Panc1 (cell line): ENCODE measurements at regions not wholly inside any gene's neighbourhood (a gene's known extent, or its start where the extent isn't known, plus 50 kb on each side); places are given as distances from the start of the nearest gene placed in this dataset.

ENCODE experiments used
- ATAC-seq: fragments of 200-7000 bp; cut with Tn5 transposase; 2 replicates; pipeline ENCODE4 v1.9.1; 2020; ENCODE audit warnings: mild to moderate bottlenecking, moderate library complexity
- BruUV-seq: library from RNA; stranded (reverse); fragments of 400-500 nt; replicated peaks from 2 replicates; lab custom pipeline; 2021; lab: Mats Ljungman, UMichigan
- CTCF ChIA-PET: fragments of 300-600 bp; sonication (Branson Sonifier 250); formaldehyde crosslinking; loops from one replicate; lab custom pipeline; 2022; ENCODE audit warnings: antibody characterized with exemption; lab: Charles Lee
- POLR2A ChIA-PET: fragments of 300-600 bp; sonication (Branson Sonifier 250); formaldehyde crosslinking; loops from one replicate; lab custom pipeline; 2022; ENCODE audit warnings: antibody characterized with exemption; lab: Charles Lee
- DNase-seq: peaks from one replicate; pipeline ENCODE4 v3.0.0-alpha.2; 2010; ENCODE audit warnings: low read depth, low spot score
- H3K27ac ChIP-seq: 2 replicates; pipeline ENCODE4 v1.5.1; 2011; ENCODE audit warnings: mild to moderate bottlenecking, low read length, inconsistent platforms
- H3K27me3 ChIP-seq: fragments of 200-500 bp; sonication (Bioruptor generic); 2 replicates; pipeline ENCODE4 v1.6.0; 2014; ENCODE audit warnings: low read length, inconsistent platforms; ENCODE audit not compliant: control insufficient read depth, insufficient read depth
- H3K36me3 ChIP-seq: fragments of 200-500 bp; sonication (Bioruptor generic); 2 replicates; pipeline ENCODE4 v1.5.1; 2014; ENCODE audit warnings: inconsistent platforms, mild to moderate bottlenecking, low read length, moderate library complexity; ENCODE audit not compliant: control insufficient read depth, insufficient read depth
- H3K4me1 ChIP-seq: 2 replicates; pipeline ENCODE4 v1.5.1; 2011; ENCODE audit warnings: inconsistent platforms, mild to moderate bottlenecking, low read length, moderate library complexity; ENCODE audit not compliant: control insufficient read depth, insufficient read depth
- H3K4me3 ChIP-seq, 2 experiments: 2 replicates each; pipeline ENCODE4 v1.5.1; 2011 to 2012; ENCODE audit warnings: low read depth in 2 of 2, low read length in 2 of 2, mild to moderate bottlenecking in 2 of 2, inconsistent platforms in 1 of 2, moderate library complexity in 1 of 2
- H3K9me3 ChIP-seq: fragments of 200-500 bp; sonication (Bioruptor generic); 2 replicates; pipeline ENCODE4 v1.5.1; 2014; ENCODE audit warnings: low read depth, mild to moderate bottlenecking, inconsistent platforms, low read length, moderate library complexity; ENCODE audit not compliant: control insufficient read depth, insufficient read depth
- CTCF ChIP-seq: fragments of 450-650 bp; IDR thresholded peaks from 2 replicates; pipeline ENCODE4 v1.5.1; 2017; ENCODE audit warnings: mild to moderate bottlenecking
- POLR2AphosphoS5 ChIP-seq: IDR thresholded peaks from 2 replicates; pipeline ENCODE4 v1.6.1; 2012; ENCODE audit warnings: mild to moderate bottlenecking, low read depth, low read length, moderate library complexity
- SIN3A ChIP-seq: IDR thresholded peaks from 2 replicates; pipeline ENCODE4 v1.6.1; 2012; ENCODE audit warnings: low read depth, mild to moderate bottlenecking, low read length, moderate library complexity, borderline replicate concordance; ENCODE audit not compliant: insufficient read depth
- TCF7L2 ChIP-seq: IDR thresholded peaks from 2 replicates; pipeline ENCODE4 v1.6.1; 2011; ENCODE audit warnings: mild to moderate bottlenecking, low read depth, low read length, inconsistent platforms
- in situ Hi-C: cut with HindIII; loops from 2 replicates; pipeline ENCODE4 v1.10.0; 2016; ENCODE audit warnings: low sequenced_read_pairs, low pct_unique_long_range_greater_than_20kb
- intact Hi-C: fragments of 100-400 bp; cut with micrococcal nuclease; formaldehyde crosslinking; loops from one replicate; pipeline ENCODE4 v1.10.0; 2022; ENCODE audit not compliant: unreplicated experiment
- TF ChIP-seq, protein P1 (sequence below), 2 experiments: IDR thresholded peaks; 2 replicates each; pipeline ENCODE4 v1.6.1; 2011 to 2012; ENCODE audit warnings: low read depth in 2 of 2, control low read depth in 1 of 2, low read length in 1 of 2, mild to moderate bottlenecking in 1 of 2, moderate library complexity in 1 of 2; ENCODE audit not compliant: insufficient read depth in 1 of 2

- BruUV-seq, result no TSS peak
- intact Hi-C loops, result no loop called here
- DNase-seq (no peak), ATAC-seq (no peak)
- H3K4me3 ChIP-seq, result no peak overlapping the region
- no peaks in the 10 kb centered on the region for H3K4me1 ChIP-seq
- POLR2A ChIA-PET, result no interaction called here
- TF ChIP-seq TCF7L2, result no peak
- TF ChIP-seq CTCF, result no peak
- TF ChIP-seq, protein P1, sequence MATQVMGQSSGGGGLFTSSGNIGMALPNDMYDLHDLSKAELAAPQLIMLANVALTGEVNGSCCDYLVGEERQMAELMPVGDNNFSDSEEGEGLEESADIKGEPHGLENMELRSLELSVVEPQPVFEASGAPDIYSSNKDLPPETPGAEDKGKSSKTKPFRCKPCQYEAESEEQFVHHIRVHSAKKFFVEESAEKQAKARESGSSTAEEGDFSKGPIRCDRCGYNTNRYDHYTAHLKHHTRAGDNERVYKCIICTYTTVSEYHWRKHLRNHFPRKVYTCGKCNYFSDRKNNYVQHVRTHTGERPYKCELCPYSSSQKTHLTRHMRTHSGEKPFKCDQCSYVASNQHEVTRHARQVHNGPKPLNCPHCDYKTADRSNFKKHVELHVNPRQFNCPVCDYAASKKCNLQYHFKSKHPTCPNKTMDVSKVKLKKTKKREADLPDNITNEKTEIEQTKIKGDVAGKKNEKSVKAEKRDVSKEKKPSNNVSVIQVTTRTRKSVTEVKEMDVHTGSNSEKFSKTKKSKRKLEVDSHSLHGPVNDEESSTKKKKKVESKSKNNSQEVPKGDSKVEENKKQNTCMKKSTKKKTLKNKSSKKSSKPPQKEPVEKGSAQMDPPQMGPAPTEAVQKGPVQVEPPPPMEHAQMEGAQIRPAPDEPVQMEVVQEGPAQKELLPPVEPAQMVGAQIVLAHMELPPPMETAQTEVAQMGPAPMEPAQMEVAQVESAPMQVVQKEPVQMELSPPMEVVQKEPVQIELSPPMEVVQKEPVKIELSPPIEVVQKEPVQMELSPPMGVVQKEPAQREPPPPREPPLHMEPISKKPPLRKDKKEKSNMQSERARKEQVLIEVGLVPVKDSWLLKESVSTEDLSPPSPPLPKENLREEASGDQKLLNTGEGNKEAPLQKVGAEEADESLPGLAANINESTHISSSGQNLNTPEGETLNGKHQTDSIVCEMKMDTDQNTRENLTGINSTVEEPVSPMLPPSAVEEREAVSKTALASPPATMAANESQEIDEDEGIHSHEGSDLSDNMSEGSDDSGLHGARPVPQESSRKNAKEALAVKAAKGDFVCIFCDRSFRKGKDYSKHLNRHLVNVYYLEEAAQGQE (IDR thresholded peaks at IDR 0.05; ENCODE audit: insufficient read depth in 1 of 2, low read depth in 2 of 2, low read length in 1 of 2), result no peak
- TF ChIP-seq POLR2AphosphoS5, result no peak
- TF ChIP-seq SIN3A, result no peak
- no peaks in the 10 kb centered on the region for H3K9me3 ChIP-seq
- in situ Hi-C loops, result no loop called here
- CTCF ChIA-PET, result no interaction called here
- no peaks in the 10 kb centered on the region for H3K36me3 ChIP-seq
- H3K27ac ChIP-seq, result no peak overlapping the region
- H3K27me3 ChIP-seq, result no peaks in the 10 kb centered on the region
Measured at GRCh38 chr13:59332966-59333365, 830.8 kb downstream of the DIAPH3 start.

GRCh38 chr13:59337070-59337469 lies 826.7 kb downstream of the DIAPH3 start:
- in situ Hi-C loops (no loop called here), intact Hi-C loops (no loop called here)
- no TSS peak for BruUV-seq
- no peak for ATAC-seq
- POLR2A ChIA-PET, result no interaction called here
- DNase-seq, result no peak
- no peak overlapping the region for H3K27ac ChIP-seq
- no peaks in the 10 kb centered on the region for H3K27me3 ChIP-seq
- no peaks in the 10 kb centered on the region for H3K36me3 ChIP-seq
- no peaks in the 10 kb centered on the region for H3K9me3 ChIP-seq
- H3K4me1 ChIP-seq, result no peaks in the 10 kb centered on the region
- CTCF ChIA-PET, result no interaction called here
- H3K4me3 ChIP-seq, result no peak overlapping the region
- no peak for TF ChIP-seq POLR2AphosphoS5

GRCh38 chr13:59340151-59340550 lies 823.6 kb downstream of the DIAPH3 start:
- in situ Hi-C loops, result no loop called here
- DNase-seq (no peak), ATAC-seq (no peak)
- H3K27me3 ChIP-seq, result no peaks in the 10 kb centered on the region
- H3K9me3 ChIP-seq, result no peaks in the 10 kb centered on the region
- H3K36me3 ChIP-seq, result no peaks in the 10 kb centered on the region
- TF ChIP-seq CTCF (no peak), SIN3A (no peak)
- BruUV-seq, result no TSS peak
- H3K27ac ChIP-seq, result no peak overlapping the region
- ChIA-PET CTCF (no interaction called here), POLR2A (no interaction called here)
- no peak overlapping the region for H3K4me3 ChIP-seq
- intact Hi-C loops, result no loop called here
- no peaks in the 10 kb centered on the region for H3K4me1 ChIP-seq
